ENCODE measurements at regions not wholly inside any gene's neighbourhood (a gene's known extent, or its start where the extent isn't known, plus 50 kb on each side); places are given as distances from the start of the nearest gene placed in this dataset.

- Histone ChIP-seq H3K4me1 (ENCODE audit: low read depth) (no peaks in the 10 kb centered on the region), H3K4me3 (no peak overlapping the region), H3K27me3 (no peaks in the 10 kb centered on the region), H3K27ac (no peak overlapping the region), H3K9me3 (ENCODE audit: low read depth) (no peaks in the 10 kb centered on the region), H3K36me3 (no peaks in the 10 kb centered on the region)
- DNase-seq (ENCODE audit: low read depth in 1 of 2, low spot score in 1 of 2) = no peak
- no peak for TF ChIP-seq CTCF (IDR thresholded peaks at IDR 0.05; ENCODE audit: low read depth, low read length)
These were observed 79.2 kb downstream of the BOD1 start for GRCh38 chr5:173537228-173537627.

- no peaks in the 10 kb centered on the region for H3K27me3 ChIP-seq
- H3K27ac ChIP-seq = no peak overlapping the region
- no peak for TF ChIP-seq CTCF (IDR thresholded peaks at IDR 0.05; ENCODE audit: low read depth, low read length)
- H3K9me3 ChIP-seq (ENCODE audit: low read depth) = no peaks in the 10 kb centered on the region
- no peak overlapping the region for H3K4me3 ChIP-seq
- no peak for DNase-seq (ENCODE audit: low read depth in 1 of 2, low spot score in 1 of 2)
- no peaks in the 10 kb centered on the region for H3K36me3 ChIP-seq
- no peaks in the 10 kb centered on the region for H3K4me1 ChIP-seq (ENCODE audit: low read depth)
These were observed 80.3 kb downstream of the BOD1 start for GRCh38 chr5:173535976-173536639.

GRCh38 chr5:173535166-173535975, 81.1 kb downstream of the BOD1 start:
- H3K4me1 ChIP-seq (ENCODE audit: low read depth) = no peaks in the 10 kb centered on the region
- H3K36me3 ChIP-seq = no peaks in the 10 kb centered on the region
- H3K9me3 ChIP-seq (ENCODE audit: low read depth) = no peaks in the 10 kb centered on the region
- no peak for TF ChIP-seq CTCF (IDR thresholded peaks at IDR 0.05; ENCODE audit: low read depth, low read length)
- H3K27ac ChIP-seq = no peak overlapping the region
- peak in 1 of 2 donors; percentile 24 for DNase-seq (ENCODE audit: low read depth in 1 of 2, low spot score in 1 of 2)
- H3K4me3 ChIP-seq = no peak overlapping the region
- no peaks in the 10 kb centered on the region for H3K27me3 ChIP-seq

- H3K4me1 ChIP-seq (ENCODE audit: low read depth) = no peaks in the 10 kb centered on the region
- DNase-seq (ENCODE audit: low read depth in 1 of 2, low spot score in 1 of 2) = peak in 1 of 2 donors; percentile 41
- no peaks in the 10 kb centered on the region for H3K27me3 ChIP-seq
- no peaks in the 10 kb centered on the region for H3K36me3 ChIP-seq
- H3K4me3 ChIP-seq = no peak overlapping the region
- no peaks in the 10 kb centered on the region for H3K9me3 ChIP-seq (ENCODE audit: low read depth)
- TF ChIP-seq CTCF (IDR thresholded peaks at IDR 0.05; ENCODE audit: low read depth, low read length) = no peak
- no peak overlapping the region for H3K27ac ChIP-seq
These were observed 81.8 kb downstream of the BOD1 start for GRCh38 chr5:173534664-173535063.

- no peak for DNase-seq (ENCODE audit: low read depth in 1 of 2, low spot score in 1 of 2)
These were observed 82.4 kb downstream of the BOD1 start for GRCh38 chr5:173534031-173534430.

More at GRCh38 chr5:173534031-173534430, 82.4 kb downstream of the BOD1 start:
- H3K27me3 ChIP-seq = no peaks in the 10 kb centered on the region
- H3K9me3 ChIP-seq (ENCODE audit: low read depth) = no peaks in the 10 kb centered on the region
- no peak overlapping the region for H3K4me3 ChIP-seq
- no peaks in the 10 kb centered on the region for H3K4me1 ChIP-seq (ENCODE audit: low read depth)
- H3K27ac ChIP-seq = no peak overlapping the region
- no peak for TF ChIP-seq CTCF (IDR thresholded peaks at IDR 0.05; ENCODE audit: low read depth, low read length)
- no peaks in the 10 kb centered on the region for H3K36me3 ChIP-seq
